H1 (cell line): ENCODE measurements at regions not wholly inside any gene's neighbourhood (a gene's known extent, or its start where the extent isn't known, plus 50 kb on each side); places are given as distances from the start of the nearest gene placed in this dataset.

Source experiments
- ASH2L ChIP-seq: fragments of 200-600, 300-600 bp; sonication (generic); IDR thresholded peaks from one replicate; pipeline ENCODE4 v1.7.1; 2017; ENCODE audit warnings: low read length
- ATF3 ChIP-seq: IDR thresholded peaks from 2 replicates; pipeline ENCODE4 v1.6.1; 2011; ENCODE audit warnings: low read depth, mild to moderate bottlenecking, low read length; ENCODE audit not compliant: insufficient read depth
- CTBP2 ChIP-seq: IDR thresholded peaks from 2 replicates; pipeline ENCODE4 v1.7.0; 2011; ENCODE audit warnings: borderline replicate concordance, mild to moderate bottlenecking, moderate library complexity, mixed read lengths, low read length; ENCODE audit not compliant: insufficient read depth, insufficient read length
- GTF2F1 ChIP-seq: IDR thresholded peaks from 2 replicates; pipeline ENCODE4 v1.6.1; 2012; ENCODE audit warnings: low read depth, low read length, improper control_type of control experiment, borderline replicate concordance
- RAD21 ChIP-seq, 2 experiments: IDR thresholded peaks in 1 of 2; conservative IDR thresholded peaks in 1 of 2; 2 replicates each; pipeline ENCODE4 v1.6.1; 2011; ENCODE audit warnings: low read depth in 2 of 2, low read length in 2 of 2, improper control_type of control experiment in 1 of 2, inconsistent platforms in 1 of 2, mild to moderate bottlenecking in 1 of 2, moderate library complexity in 1 of 2

GRCh38 chr16:85356157-85356556 is 243.9 kb upstream of the CIBAR2 start (continued):
- TF ChIP-seq ATF3: no peak
- no peak for TF ChIP-seq RAD21 (IDR thresholded peaks at IDR 0.05 in 1 of 2, conservative IDR thresholded peaks at IDR 0.05 in 1 of 2; ENCODE audit: low read depth in 2 of 2, low read length in 2 of 2)
- no peak for TF ChIP-seq GTF2F1
- no peak for TF ChIP-seq ASH2L
- no peak for TF ChIP-seq CTBP2
- TF ChIP-seq, all 59 proteins: peak for 0
